Activated naive CD4-positive, alpha-beta T cell treated with anti-CD3 and anti-CD28 coated beads for 36 hours (primary cell): ENCODE measurements at regions not wholly inside any gene's neighbourhood (a gene's known extent, or its start where the extent isn't known, plus 50 kb on each side); places are given as distances from the start of the nearest gene placed in this dataset.

Experiments used
- CTCF ChIA-PET: fragments of 350-600 bp; sonication (Branson Sonifier 250); formaldehyde crosslinking; loops from one replicate; lab custom pipeline; 2021; ENCODE audit warnings: antibody characterized with exemption; lab: Charles Lee
- DNase-seq: peaks from one replicate; pipeline ENCODE4 v3.0.0-alpha.2; 2020
- H3K27ac Mint-ChIP-seq: one replicate; pipeline ENCODE4 v1.8.0; 2021; ENCODE audit warnings: mild to moderate bottlenecking, mixed read lengths
- H3K27me3 Mint-ChIP-seq: one replicate; pipeline ENCODE4 v1.8.0; 2021; ENCODE audit warnings: low read depth, mixed read lengths
- H3K36me3 Mint-ChIP-seq: one replicate; pipeline ENCODE4 v1.8.0; 2021; ENCODE audit warnings: low read depth, mixed read lengths
- H3K4me1 Mint-ChIP-seq: one replicate; pipeline ENCODE4 v1.8.0; 2021; ENCODE audit warnings: low read depth, mixed read lengths
- H3K4me3 Mint-ChIP-seq: one replicate; pipeline ENCODE4 v1.8.0; 2021; ENCODE audit warnings: mild to moderate bottlenecking, moderate library complexity, mixed read lengths
- H3K9me3 Mint-ChIP-seq: one replicate; pipeline ENCODE4 v1.8.0; 2021; ENCODE audit warnings: mixed read lengths
- intact Hi-C: fragments of 100-400 bp; cut with micrococcal nuclease; formaldehyde crosslinking; loops from one replicate; pipeline ENCODE4 v1.15.1; 2023

- no peaks in the 10 kb centered on the region for H3K36me3 Mint-ChIP-seq
- H3K27ac Mint-ChIP-seq, result no peak overlapping the region
- peaks cover 4% of the 10 kb centered on the region for H3K9me3 Mint-ChIP-seq
- intact Hi-C loops, result no loop called here
- H3K4me3 Mint-ChIP-seq, result no peak overlapping the region
- no peaks in the 10 kb centered on the region for H3K27me3 Mint-ChIP-seq
- no peaks in the 10 kb centered on the region for H3K4me1 Mint-ChIP-seq
- CTCF ChIA-PET, result no interaction called here
- no peak for DNase-seq
Observed at GRCh38 chr4:178258603-178259002, 816.4 kb upstream of the AGA start.

GRCh38 chr4:178259566-178259965, 817.3 kb upstream of the AGA start:
- CTCF ChIA-PET, result no interaction called here
- no peaks in the 10 kb centered on the region for H3K36me3 Mint-ChIP-seq
- DNase-seq, result no peak
- intact Hi-C loops, result no loop called here
- peaks cover 2% of the 10 kb centered on the region for H3K9me3 Mint-ChIP-seq
- H3K4me1 Mint-ChIP-seq, result no peaks in the 10 kb centered on the region
- no peak overlapping the region for H3K27ac Mint-ChIP-seq
- H3K27me3 Mint-ChIP-seq, result no peaks in the 10 kb centered on the region
- no peak overlapping the region for H3K4me3 Mint-ChIP-seq

- Mint-ChIP-seq H3K27ac (no peak overlapping the region), H3K36me3 (no peaks in the 10 kb centered on the region), H3K27me3 (no peaks in the 10 kb centered on the region), H3K4me3 (no peak overlapping the region), H3K9me3 (peaks cover 5% of the 10 kb centered on the region), H3K4me1 (no peaks in the 10 kb centered on the region)
- intact Hi-C loops, result no loop called here
- no peak for DNase-seq
- CTCF ChIA-PET, result no interaction called here
Observed at GRCh38 chr4:178264001-178264400, 821.8 kb upstream of the AGA start.

GRCh38 chr4:178271386-178271785, 829.1 kb upstream of the AGA start:
- H3K36me3 Mint-ChIP-seq, result no peaks in the 10 kb centered on the region
- H3K27me3 Mint-ChIP-seq, result no peaks in the 10 kb centered on the region
- H3K4me1 Mint-ChIP-seq, result no peaks in the 10 kb centered on the region
- intact Hi-C loops, result no loop called here
- H3K4me3 Mint-ChIP-seq, result no peak overlapping the region
- H3K9me3 Mint-ChIP-seq, result peaks cover 6% of the 10 kb centered on the region
- CTCF ChIA-PET, result no interaction called here
- H3K27ac Mint-ChIP-seq, result no peak overlapping the region
- DNase-seq, result no peak

- CTCF ChIA-PET, result no interaction called here
- Mint-ChIP-seq H3K4me1 (no peaks in the 10 kb centered on the region), H3K36me3 (no peaks in the 10 kb centered on the region), H3K27ac (no peak overlapping the region), H3K4me3 (no peak overlapping the region), H3K9me3 (peaks cover 3% of the 10 kb centered on the region), H3K27me3 (no peaks in the 10 kb centered on the region)
- DNase-seq, result no peak
- intact Hi-C loops, result no loop called here
Observed at GRCh38 chr4:178273168-178273567, 830.9 kb upstream of the AGA start.

GRCh38 chr4:178275671-178276360, 833.6 kb upstream of the AGA start:
- Mint-ChIP-seq H3K36me3 (no peaks in the 10 kb centered on the region), H3K9me3 (peaks cover 3% of the 10 kb centered on the region)
- CTCF ChIA-PET, result no interaction called here

GRCh38 chr4:178280362-178280761, 838.1 kb upstream of the AGA start:
- CTCF ChIA-PET, result no interaction called here
- H3K36me3 Mint-ChIP-seq, result no peaks in the 10 kb centered on the region
- no peaks in the 10 kb centered on the region for H3K9me3 Mint-ChIP-seq
- H3K27me3 Mint-ChIP-seq, result no peaks in the 10 kb centered on the region
- no peak overlapping the region for H3K27ac Mint-ChIP-seq
- intact Hi-C loops, result no loop called here
- no peak for DNase-seq
- no peak overlapping the region for H3K4me3 Mint-ChIP-seq
- no peaks in the 10 kb centered on the region for H3K4me1 Mint-ChIP-seq

More at GRCh38 chr4:178275671-178276360, 833.6 kb upstream of the AGA start:
- no peak overlapping the region for H3K27ac Mint-ChIP-seq
- H3K4me3 Mint-ChIP-seq, result no peak overlapping the region
- no peaks in the 10 kb centered on the region for H3K27me3 Mint-ChIP-seq
- no peak for DNase-seq
- intact Hi-C loops, result no loop called here
- H3K4me1 Mint-ChIP-seq, result no peaks in the 10 kb centered on the region

- Mint-ChIP-seq H3K4me1 (no peaks in the 10 kb centered on the region), H3K27ac (no peak overlapping the region), H3K36me3 (no peaks in the 10 kb centered on the region), H3K27me3 (no peaks in the 10 kb centered on the region), H3K4me3 (no peak overlapping the region), H3K9me3 (peaks cover 4% of the 10 kb centered on the region)
- intact Hi-C loops, result no loop called here
- DNase-seq, result no peak
- CTCF ChIA-PET, result no interaction called here
Observed at GRCh38 chr4:178288462-178288861, 846.2 kb upstream of the AGA start.

- no peaks in the 10 kb centered on the region for H3K27me3 Mint-ChIP-seq
- no peak overlapping the region for H3K4me3 Mint-ChIP-seq
- no peaks in the 10 kb centered on the region for H3K4me1 Mint-ChIP-seq
- DNase-seq, result no peak
- H3K36me3 Mint-ChIP-seq, result no peaks in the 10 kb centered on the region
- CTCF ChIA-PET, result no interaction called here
- peaks cover 4% of the 10 kb centered on the region for H3K9me3 Mint-ChIP-seq
- intact Hi-C loops, result no loop called here
- no peak overlapping the region for H3K27ac Mint-ChIP-seq
Observed at GRCh38 chr4:178293601-178294000, 851.4 kb upstream of the AGA start.

- DNase-seq, result no peak
- no peaks in the 10 kb centered on the region for H3K27me3 Mint-ChIP-seq
- CTCF ChIA-PET, result no interaction called here
- no peaks in the 10 kb centered on the region for H3K4me1 Mint-ChIP-seq
- H3K9me3 Mint-ChIP-seq, result no peaks in the 10 kb centered on the region
- H3K4me3 Mint-ChIP-seq, result no peak overlapping the region
- no peak overlapping the region for H3K27ac Mint-ChIP-seq
- intact Hi-C loops, result no loop called here
- H3K36me3 Mint-ChIP-seq, result no peaks in the 10 kb centered on the region
Observed at GRCh38 chr4:178296669-178297068, 854.4 kb upstream of the AGA start.

GRCh38 chr4:178306565-178306964, 864.3 kb upstream of the AGA start:
- Mint-ChIP-seq H3K36me3 (no peaks in the 10 kb centered on the region), H3K9me3 (no peaks in the 10 kb centered on the region), H3K4me3 (no peak overlapping the region), H3K27me3 (no peaks in the 10 kb centered on the region), H3K27ac (no peak overlapping the region), H3K4me1 (no peaks in the 10 kb centered on the region)
- no peak for DNase-seq
- intact Hi-C loops, result no loop called here
- CTCF ChIA-PET, result no interaction called here

- Mint-ChIP-seq H3K9me3 (no peaks in the 10 kb centered on the region), H3K36me3 (no peaks in the 10 kb centered on the region)
- intact Hi-C loops, result loop anchor here (1.0 kb wide), 1 partner anchor 31 kb away; no protein-coding TSS in a partner anchor
Observed at GRCh38 chr4:178309890-178310289, 867.7 kb upstream of the AGA start.

GRCh38 chr4:178311997-178312396, 869.8 kb upstream of the AGA start:
- Mint-ChIP-seq H3K27ac (no peak overlapping the region), H3K4me1 (no peaks in the 10 kb centered on the region), H3K36me3 (no peaks in the 10 kb centered on the region), H3K4me3 (no peak overlapping the region), H3K9me3 (no peaks in the 10 kb centered on the region), H3K27me3 (no peaks in the 10 kb centered on the region)
- DNase-seq, result no peak
- intact Hi-C loops, result no loop called here
- CTCF ChIA-PET, result no interaction called here

More at GRCh38 chr4:178309890-178310289, 867.7 kb upstream of the AGA start:
- no peak for DNase-seq
- H3K27ac Mint-ChIP-seq, result no peak overlapping the region
- H3K4me3 Mint-ChIP-seq, result no peak overlapping the region
- H3K4me1 Mint-ChIP-seq, result no peaks in the 10 kb centered on the region
- CTCF ChIA-PET, result no interaction called here
- H3K27me3 Mint-ChIP-seq, result no peaks in the 10 kb centered on the region
